ENCODE measurements at regions not wholly inside any gene's neighbourhood (a gene's known extent, or its start where the extent isn't known, plus 50 kb on each side); places are given as distances from the start of the nearest gene placed in this dataset.

- Histone ChIP-seq H3K9me1 (ENCODE audit: control insufficient read depth, insufficient read depth, low read length) (no peaks in the 10 kb centered on the region), H4K20me1 (replicated peaks; ENCODE audit: control insufficient read depth, insufficient read depth, low read length) (0 out of 2 replicates have a peak, but pooled peaks cover 3% of the 10 kb centered on the region), H3K4me1 (replicated peaks in 1 of 2; ENCODE audit: control insufficient read depth in 2 of 2, insufficient read depth in 2 of 2, low read length in 2 of 2) (no peaks in the 10 kb centered on the region; a peak in 1 of 5 replicates), H2AFZ (ENCODE audit: low read depth, low read length) (no peak overlapping the region), H3K27me3 (ENCODE audit: control insufficient read depth in 2 of 2, insufficient read depth in 2 of 2, low read length in 2 of 2) (peaks cover 6 to 31% of the 10 kb centered on the region in 2 experiments; a peak in 4 of 5 replicates), H3K79me2 (ENCODE audit: control insufficient read depth, insufficient read depth, low read length) (no peaks in the 10 kb centered on the region), H3K9me3 (replicated peaks; ENCODE audit: control insufficient read depth, insufficient read depth, low read depth, low read length) (0 out of 2 replicates have a peak, but pooled peaks cover 4% of the 10 kb centered on the region), H3K27ac (ENCODE audit: extremely low read depth, low read depth, low read length) (no peak overlapping the region), H3K9ac (ENCODE audit: insufficient read depth in 1 of 2, low read depth in 2 of 2, low read length in 2 of 2) (no peak overlapping the region), H3K36me3 (ENCODE audit: control insufficient read depth, insufficient read depth, low read length) (no peaks in the 10 kb centered on the region), H3K4me2 (ENCODE audit: insufficient read depth, low read length) (no peak overlapping the region), H3K4me3 (no peak overlapping the region)
- WGBS (ENCODE audit: insufficient coverage, low coverage, missing lambda C conversion rate): 20% methylated on average over 19 of the region's 19 CpGs
- no TSS peak for BruUV-seq (replicated peaks)
- ATAC-seq (no peak), FAIRE-seq (no peak), DNase-seq (ENCODE audit: extremely low read depth in 1 of 4, low spot score in 3 of 4) (no peak)
- ChIA-PET CTCF (ENCODE audit: low intra/inter-chr PET ratio) (no interaction called here), POLR2A (interaction anchor here (0.6 kb wide), 1 partner anchor 42 kb away, joined by 3 read pairs; no protein-coding TSS in a partner anchor)
- intact Hi-C loops (cut with micrococcal nuclease): no loop called here
- TF ChIP-seq ZMIZ1 (IDR thresholded peaks at IDR 0.05; ENCODE audit: low read depth in 2 of 2, low read length in 2 of 2) (no peak), NFIC (IDR thresholded peaks at IDR 0.05) (peak; percentile 45)
- in situ Hi-C loops (cut with MboI): no loop called here
Observed at GRCh38 chr16:14345512-14346115, 274.5 kb downstream of the MRTFB start.
